Chondrocyte (in vitro differentiated cells): ENCODE measurements at regions not wholly inside any gene's neighbourhood (a gene's known extent, or its start where the extent isn't known, plus 50 kb on each side); places are given as distances from the start of the nearest gene placed in this dataset.
"Not testable (repeated sequence)": the region's sequence is repeated elsewhere in the genome, so short reads cannot be mapped to it uniquely, and the experiment has no call there.

Source experiments
- DNase-seq: peaks from one replicate; pipeline ENCODE4 v3.0.0; 2021; ENCODE audit warnings: mixed read lengths, low spot score
- H3K27ac Mint-ChIP-seq: one replicate; pipeline ENCODE4 v1.8.0; 2021; ENCODE audit warnings: mild to moderate bottlenecking, moderate library complexity, mixed read lengths; ENCODE audit not compliant: unreplicated experiment
- H3K27me3 Mint-ChIP-seq: 2 replicates; pipeline ENCODE4 v1.8.0; 2021; ENCODE audit warnings: low read depth, mixed read lengths
- H3K36me3 Mint-ChIP-seq: 2 replicates; pipeline ENCODE4 v1.8.0; 2021; ENCODE audit warnings: low read depth, mixed read lengths
- H3K4me1 Mint-ChIP-seq: 2 replicates; pipeline ENCODE4 v1.8.0; 2021; ENCODE audit warnings: low read depth, mild to moderate bottlenecking, mixed read lengths
- H3K4me3 Mint-ChIP-seq: one replicate; pipeline ENCODE4 v1.8.0; 2021; ENCODE audit warnings: mild to moderate bottlenecking, moderate library complexity, mixed read lengths; ENCODE audit not compliant: unreplicated experiment
- H3K9me3 Mint-ChIP-seq: 2 replicates; pipeline ENCODE4 v1.8.0; 2021; ENCODE audit warnings: low read depth, mixed read lengths
- TF ChIP-seq, protein P1 (sequence below): fragments of 200-600 bp; sonication (generic); IDR thresholded peaks from 2 replicates; pipeline ENCODE4 v1.5.0; 2021; ENCODE audit warnings: antibody characterized with exemption, mild to moderate bottlenecking, moderate library complexity

DNA sequence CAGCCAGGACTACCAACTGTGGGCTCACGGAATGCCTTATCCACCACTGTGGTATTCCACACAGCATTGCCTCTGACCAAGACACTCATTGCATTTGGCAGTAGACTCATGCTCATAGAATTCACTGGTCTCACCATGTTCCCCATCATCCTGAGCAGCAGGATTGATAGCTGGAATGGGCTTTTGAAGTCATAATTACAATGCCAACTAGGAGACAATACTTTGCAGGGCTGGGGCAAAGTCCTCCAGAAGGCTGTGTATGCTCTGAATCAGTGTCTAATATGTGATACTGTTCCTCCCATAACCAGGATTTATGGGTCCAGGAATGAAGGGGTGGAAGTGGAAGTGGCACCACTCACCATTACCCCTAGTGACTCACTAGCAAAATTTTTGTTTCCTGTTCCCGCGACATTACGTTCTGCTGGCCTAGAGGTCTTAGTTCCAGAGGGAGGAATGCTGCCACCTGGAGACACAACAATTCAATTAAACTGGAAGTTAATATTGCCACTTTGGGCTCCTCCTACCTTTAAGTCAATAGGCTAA lies 58.6 kb upstream of the CCDC80 start:
- TF ChIP-seq, protein P1, sequence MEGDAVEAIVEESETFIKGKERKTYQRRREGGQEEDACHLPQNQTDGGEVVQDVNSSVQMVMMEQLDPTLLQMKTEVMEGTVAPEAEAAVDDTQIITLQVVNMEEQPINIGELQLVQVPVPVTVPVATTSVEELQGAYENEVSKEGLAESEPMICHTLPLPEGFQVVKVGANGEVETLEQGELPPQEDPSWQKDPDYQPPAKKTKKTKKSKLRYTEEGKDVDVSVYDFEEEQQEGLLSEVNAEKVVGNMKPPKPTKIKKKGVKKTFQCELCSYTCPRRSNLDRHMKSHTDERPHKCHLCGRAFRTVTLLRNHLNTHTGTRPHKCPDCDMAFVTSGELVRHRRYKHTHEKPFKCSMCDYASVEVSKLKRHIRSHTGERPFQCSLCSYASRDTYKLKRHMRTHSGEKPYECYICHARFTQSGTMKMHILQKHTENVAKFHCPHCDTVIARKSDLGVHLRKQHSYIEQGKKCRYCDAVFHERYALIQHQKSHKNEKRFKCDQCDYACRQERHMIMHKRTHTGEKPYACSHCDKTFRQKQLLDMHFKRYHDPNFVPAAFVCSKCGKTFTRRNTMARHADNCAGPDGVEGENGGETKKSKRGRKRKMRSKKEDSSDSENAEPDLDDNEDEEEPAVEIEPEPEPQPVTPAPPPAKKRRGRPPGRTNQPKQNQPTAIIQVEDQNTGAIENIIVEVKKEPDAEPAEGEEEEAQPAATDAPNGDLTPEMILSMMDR = peak; percentile 47
- Mint-ChIP-seq H3K4me1 (peaks cover 13% of the 10 kb centered on the region), H3K27ac (no peak overlapping the region), H3K27me3 (no peaks in the 10 kb centered on the region), H3K9me3 (peaks cover 8% of the 10 kb centered on the region), H3K36me3 (peaks cover 1% of the 10 kb centered on the region), H3K4me3 (no peak overlapping the region)
- DNase-seq = no peak

DNA sequence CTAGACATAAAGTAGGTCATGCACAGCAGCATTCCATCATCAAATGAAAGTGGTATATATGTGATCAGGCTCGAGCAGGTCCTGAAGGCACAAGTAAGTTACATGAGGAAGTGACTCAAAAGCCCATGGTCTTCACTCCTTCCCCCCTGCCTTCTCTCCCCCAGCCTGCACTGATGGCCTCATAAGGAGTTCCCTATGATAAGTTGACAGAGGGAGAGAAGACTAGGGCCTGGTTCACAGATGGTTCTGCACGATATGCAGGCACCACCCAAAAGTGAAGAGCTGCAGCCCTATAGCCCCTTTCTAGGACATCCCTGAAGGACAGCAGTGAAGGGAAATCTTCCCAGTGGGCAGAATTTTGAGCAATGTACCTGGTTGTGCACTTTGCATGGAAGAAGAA lies 57.5 kb upstream of the CCDC80 start:
- Mint-ChIP-seq H3K4me1 (peaks cover 15% of the 10 kb centered on the region), H3K9me3 (peaks cover 12% of the 10 kb centered on the region)
- not testable (repeated sequence) for H3K36me3 Mint-ChIP-seq, H3K4me3 Mint-ChIP-seq, DNase-seq, H3K27ac Mint-ChIP-seq, H3K27me3 Mint-ChIP-seq

DNA sequence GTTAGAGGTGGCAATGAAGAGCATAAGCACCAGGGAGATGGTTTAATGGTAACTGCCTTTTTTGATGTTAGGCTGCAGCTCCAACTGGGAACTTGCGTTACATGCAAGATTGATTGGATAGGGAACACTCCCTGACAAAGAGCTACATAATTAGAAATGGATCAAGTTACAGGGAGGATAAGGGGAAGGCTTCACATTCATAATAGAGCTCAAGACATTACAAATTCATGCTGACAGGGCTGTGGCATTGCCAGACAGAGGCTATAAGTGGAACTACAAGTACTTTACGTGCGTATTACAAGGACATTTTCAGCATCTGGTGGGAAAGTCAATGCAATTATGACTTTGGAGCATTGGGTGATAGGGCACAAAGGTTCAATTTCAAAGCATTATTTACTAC lies 55.3 kb upstream of the CCDC80 start:
- not testable (repeated sequence) for DNase-seq, H3K36me3 Mint-ChIP-seq, H3K27me3 Mint-ChIP-seq, H3K4me3 Mint-ChIP-seq, H3K27ac Mint-ChIP-seq
- H3K9me3 Mint-ChIP-seq = peaks cover 19% of the 10 kb centered on the region
- peaks cover 19% of the 10 kb centered on the region for H3K4me1 Mint-ChIP-seq

DNA sequence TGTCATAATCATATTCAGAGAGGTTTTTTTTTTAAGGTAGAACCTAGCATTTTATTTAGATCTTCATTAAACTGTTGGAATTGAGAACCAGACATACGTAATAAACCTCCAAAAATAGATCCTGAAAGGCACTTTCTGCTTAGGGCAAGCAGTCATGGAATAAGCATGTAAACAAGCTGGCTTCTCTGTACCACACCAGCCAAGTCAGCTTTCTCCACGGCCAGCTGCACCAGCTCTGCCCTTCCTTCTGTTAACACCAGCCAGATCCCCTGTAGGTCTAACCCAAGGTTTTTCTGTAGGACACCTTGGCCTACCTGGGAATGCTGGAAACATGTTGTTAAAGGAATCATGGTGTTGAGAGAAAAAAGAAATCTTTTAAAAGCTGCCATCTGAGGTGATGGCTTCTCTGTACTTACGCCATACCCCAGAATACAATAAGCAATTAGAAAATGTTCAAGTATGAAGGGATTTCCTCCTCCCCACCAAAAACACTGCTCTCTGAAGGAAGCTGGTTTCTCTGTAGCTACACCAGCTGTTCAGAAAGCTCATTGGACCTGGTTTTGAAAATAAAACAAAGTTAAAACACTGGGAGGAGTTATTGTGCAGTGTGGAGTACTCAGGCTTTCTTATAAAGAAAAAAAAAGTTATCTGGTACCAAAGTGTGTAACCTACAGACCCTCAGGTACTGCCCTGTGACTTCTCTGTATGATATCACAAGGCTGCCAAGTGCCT lies 54.6 kb upstream of the CCDC80 start:
- not testable (repeated sequence) for H3K4me3 Mint-ChIP-seq, DNase-seq, H3K36me3 Mint-ChIP-seq, H3K27me3 Mint-ChIP-seq
- TF ChIP-seq, protein P1 = peak; percentile 55
- H3K27ac Mint-ChIP-seq = peak overlapping the region; percentile 68
- peaks cover 17% of the 10 kb centered on the region for H3K9me3 Mint-ChIP-seq
- H3K4me1 Mint-ChIP-seq = peaks cover 19% of the 10 kb centered on the region

DNA sequence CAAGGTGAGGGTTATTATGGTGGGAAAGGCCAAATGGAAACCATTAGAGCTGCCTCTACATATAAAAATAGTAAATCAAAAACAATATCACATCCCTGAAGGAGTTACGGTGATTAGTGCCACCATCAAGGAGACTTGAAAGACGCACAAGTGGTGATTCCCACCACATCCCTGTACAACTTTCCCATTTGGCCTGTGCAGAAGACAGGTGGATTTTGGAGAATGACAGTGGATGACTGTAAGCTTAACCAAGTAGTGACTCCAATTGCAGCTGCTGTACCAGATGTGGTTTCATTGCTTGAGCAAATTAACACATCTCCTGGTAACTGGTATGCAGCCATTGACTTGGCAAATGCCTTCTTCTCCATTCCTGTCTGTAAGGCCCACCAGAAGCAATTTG lies 54.0 kb upstream of the CCDC80 start:
- not testable (repeated sequence) for H3K4me3 Mint-ChIP-seq, H3K36me3 Mint-ChIP-seq, H3K27me3 Mint-ChIP-seq, DNase-seq
- Mint-ChIP-seq H3K9me3 (peaks cover 17% of the 10 kb centered on the region), H3K4me1 (peaks cover 23% of the 10 kb centered on the region), H3K27ac (peak overlapping the region; percentile 68)

DNA sequence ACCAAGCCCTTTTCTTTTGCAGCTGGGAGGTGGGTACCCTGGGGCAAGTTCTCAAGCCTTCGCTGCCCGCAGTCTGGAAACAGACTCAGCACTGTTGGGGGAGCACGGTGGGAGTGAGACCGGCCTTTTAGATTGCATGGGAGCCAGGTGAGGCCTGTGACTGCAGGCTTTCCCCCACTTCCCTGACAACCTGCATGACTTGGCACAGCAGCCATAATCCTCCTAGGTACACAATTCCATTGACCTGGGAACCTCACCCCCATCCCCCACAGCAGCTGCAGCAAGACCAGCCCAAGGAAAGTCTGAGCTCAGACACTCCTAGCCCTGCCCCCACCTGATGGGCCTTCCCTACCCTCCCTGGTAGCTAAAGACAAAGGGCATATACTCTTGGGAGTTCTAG lies 52.2 kb upstream of the CCDC80 start:
- Mint-ChIP-seq H3K4me3 (no peak overlapping the region), H3K9me3 (peaks cover 17% of the 10 kb centered on the region), H3K4me1 (peaks cover 40% of the 10 kb centered on the region), H3K27ac (no peak overlapping the region), H3K36me3 (peaks cover 8% of the 10 kb centered on the region), H3K27me3 (no peaks in the 10 kb centered on the region)
- TF ChIP-seq, protein P1 = no peak
- DNase-seq = no peak
